HepG2 (cell line): ENCODE measurements at regions not wholly inside any gene's neighbourhood (a gene's known extent, or its start where the extent isn't known, plus 50 kb on each side); places are given as distances from the start of the nearest gene placed in this dataset.

Experiments
- AGO1 ChIP-seq: fragments of 200-400 bp; formaldehyde crosslinking; IDR thresholded peaks from 2 replicates; pipeline ENCODE4 v1.6.1; 2017; ENCODE audit warnings: mild to moderate bottlenecking, low read depth, low read length, moderate library complexity; ENCODE audit not compliant: poor library complexity, severe bottlenecking
- HNF4G ChIP-seq, 2 experiments: sonication (generic) in 1 of 2; formaldehyde crosslinking in 1 of 2; IDR thresholded peaks; 2 replicates each; pipeline versions ENCODE4 v1.4.0 to v1.6.1; 2011 to 2020; ENCODE audit warnings: borderline replicate concordance in 2 of 2, low read depth in 2 of 2, mild to moderate bottlenecking in 2 of 2, low read length in 1 of 2, missing genetic modification reagents in 1 of 2, moderate library complexity in 1 of 2
- KLF16 ChIP-seq, 2 experiments: sonication (generic) in 1 of 2; formaldehyde crosslinking in 1 of 2; IDR thresholded peaks; 2 replicates each; pipeline versions ENCODE4 v1.6.1 to v1.8.0; 2016 to 2023; ENCODE audit warnings: missing genetic modification reagents in 2 of 2, missing compliant biosample characterization in 1 of 2
- MXI1 ChIP-seq: IDR thresholded peaks from 3 replicates; pipeline ENCODE4 v1.6.1; 2012; ENCODE audit warnings: low read depth, low read length, inconsistent platforms, borderline replicate concordance
- NFRKB ChIP-seq: fragments of 450-650 bp; IDR thresholded peaks from 2 replicates; pipeline ENCODE4 v1.6.1; 2017
- RBM39 ChIP-seq: fragments of 200-400 bp; formaldehyde crosslinking; IDR thresholded peaks from one replicate; pipeline ENCODE4 v1.6.1; 2018; ENCODE audit warnings: antibody characterized with exemption, mild to moderate bottlenecking, low read depth, low read length; ENCODE audit not compliant: poor library complexity, severe bottlenecking
- SMARCC2 ChIP-seq: fragments of 450-650 bp; IDR thresholded peaks from 2 replicates; pipeline ENCODE4 v1.6.1; 2017; ENCODE audit warnings: antibody characterized with exemption, mild to moderate bottlenecking
- ZFP62 ChIP-seq: sonication (generic); formaldehyde crosslinking; IDR thresholded peaks from 2 replicates; pipeline ENCODE4 v1.4.0; 2020; ENCODE audit warnings: missing genetic modification reagents
- ZNF138 ChIP-seq: sonication (generic); formaldehyde crosslinking; IDR thresholded peaks from 2 replicates; pipeline ENCODE4 v1.5.0; 2020; ENCODE audit warnings: mild to moderate bottlenecking, low read depth, missing genetic modification reagents
- ZNF598 ChIP-seq: sonication (generic); formaldehyde crosslinking; IDR thresholded peaks from 2 replicates; pipeline ENCODE4 v1.5.1; 2020; ENCODE audit warnings: mild to moderate bottlenecking, missing genetic modification reagents, borderline replicate concordance
- TF ChIP-seq, protein P1 (sequence below): conservative IDR thresholded peaks from 2 replicates; pipeline ENCODE4 v1.6.1; 2018; ENCODE audit warnings: missing genetic modification reagents
- TF ChIP-seq, protein P2 (sequence below): IDR thresholded peaks from 2 replicates; pipeline ENCODE4 v1.6.1; 2016; ENCODE audit warnings: missing compliant biosample characterization, missing genetic modification reagents, borderline replicate concordance

DNA sequence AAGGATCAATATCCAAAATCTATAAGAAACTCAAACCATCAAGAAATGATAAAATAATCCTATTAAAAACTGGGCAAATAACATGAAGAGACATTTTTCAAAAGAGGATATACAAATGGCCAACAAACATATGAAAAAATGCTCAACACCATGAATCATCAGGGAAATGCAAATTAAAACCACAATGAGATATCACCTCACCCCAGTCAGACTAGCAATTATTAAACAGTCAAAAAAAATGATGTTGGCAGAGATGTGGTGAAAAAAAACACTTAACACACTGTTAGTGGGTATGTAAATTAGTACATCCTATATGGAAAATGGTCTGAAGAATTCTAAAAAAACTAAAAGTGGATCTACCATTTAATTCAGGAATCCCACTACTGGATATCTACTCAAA is 379.0 kb upstream of the SOX9 start:
- TF ChIP-seq ZNF598 (no peak), AGO1 (no peak), ZFP62 (CRISPR knock-in tag) (no peak), ZNF138 (CRISPR knock-in tag) (no peak), HNF4G (IDR thresholded peaks at IDR 0.05; ENCODE audit: borderline replicate concordance, low read depth, low read length) (no peak), HNF4G (CRISPR knock-in tag; IDR thresholded peaks at IDR 0.05; ENCODE audit: borderline replicate concordance, low read depth) (no peak), NFRKB (no peak), SMARCC2 (no peak), MXI1 (no peak), KLF16 (CRISPR knock-in tag; IDR thresholded peaks at IDR 0.05) (no peak), RBM39 (no peak)
- TF ChIP-seq, protein P1, sequence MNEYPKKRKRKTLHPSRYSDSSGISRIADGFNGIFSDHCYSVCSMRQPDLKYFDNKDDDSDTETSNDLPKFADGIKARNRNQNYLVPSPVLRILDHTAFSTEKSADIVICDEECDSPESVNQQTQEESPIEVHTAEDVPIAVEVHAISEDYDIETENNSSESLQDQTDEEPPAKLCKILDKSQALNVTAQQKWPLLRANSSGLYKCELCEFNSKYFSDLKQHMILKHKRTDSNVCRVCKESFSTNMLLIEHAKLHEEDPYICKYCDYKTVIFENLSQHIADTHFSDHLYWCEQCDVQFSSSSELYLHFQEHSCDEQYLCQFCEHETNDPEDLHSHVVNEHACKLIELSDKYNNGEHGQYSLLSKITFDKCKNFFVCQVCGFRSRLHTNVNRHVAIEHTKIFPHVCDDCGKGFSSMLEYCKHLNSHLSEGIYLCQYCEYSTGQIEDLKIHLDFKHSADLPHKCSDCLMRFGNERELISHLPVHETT (CRISPR knock-in tag): no peak
- TF ChIP-seq, protein P2, sequence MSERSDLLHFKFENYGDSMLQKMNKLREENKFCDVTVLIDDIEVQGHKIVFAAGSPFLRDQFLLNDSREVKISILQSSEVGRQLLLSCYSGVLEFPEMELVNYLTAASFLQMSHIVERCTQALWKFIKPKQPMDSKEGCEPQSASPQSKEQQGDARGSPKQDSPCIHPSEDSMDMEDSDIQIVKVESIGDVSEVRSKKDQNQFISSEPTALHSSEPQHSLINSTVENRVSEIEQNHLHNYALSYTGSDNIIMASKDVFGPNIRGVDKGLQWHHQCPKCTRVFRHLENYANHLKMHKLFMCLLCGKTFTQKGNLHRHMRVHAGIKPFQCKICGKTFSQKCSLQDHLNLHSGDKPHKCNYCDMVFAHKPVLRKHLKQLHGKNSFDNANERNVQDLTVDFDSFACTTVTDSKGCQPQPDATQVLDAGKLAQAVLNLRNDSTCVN: no peak
